ENCODE measurements at regions not wholly inside any gene's neighbourhood (a gene's known extent, or its start where the extent isn't known, plus 50 kb on each side); places are given as distances from the start of the nearest gene placed in this dataset.

DNA sequence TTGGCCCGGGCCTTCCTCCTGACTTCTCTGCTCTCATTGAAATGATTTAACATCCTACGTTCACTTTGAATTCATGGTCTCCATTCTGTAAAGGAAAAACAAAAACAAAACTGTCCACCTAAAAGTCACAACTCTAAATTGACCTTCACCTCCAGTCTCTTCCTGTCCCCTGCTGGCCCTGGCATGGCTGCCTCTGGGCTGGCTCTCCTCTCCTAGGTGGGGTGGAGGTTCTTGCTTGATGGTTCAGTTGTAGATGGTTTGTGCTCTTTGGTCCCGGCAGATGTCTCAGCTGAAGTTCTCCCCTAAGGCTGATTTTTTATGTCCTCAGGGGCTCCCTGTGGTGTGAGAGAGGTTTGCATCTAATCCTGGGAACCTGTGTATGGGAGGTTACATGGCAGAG, 121.1 kb downstream of the ACKR3 start:
- Histone ChIP-seq H3K36me3 (no peaks in the 10 kb centered on the region), H3K4me3 (no peak overlapping the region), H3K27me3 (no peaks in the 10 kb centered on the region), H3K4me1 (peaks cover 0 to 49% (median 26%) of the 10 kb centered on the region in 12 donors), H3K27ac (no peak overlapping the region), H3K9me3 (no peaks in the 10 kb centered on the region)
- intact Hi-C loops (cut with DNase I): no loop called here
- ATAC-seq (no peak), DNase-seq (peak in 1 of 5 donors; percentile 51)
- TF ChIP-seq, protein P1, sequence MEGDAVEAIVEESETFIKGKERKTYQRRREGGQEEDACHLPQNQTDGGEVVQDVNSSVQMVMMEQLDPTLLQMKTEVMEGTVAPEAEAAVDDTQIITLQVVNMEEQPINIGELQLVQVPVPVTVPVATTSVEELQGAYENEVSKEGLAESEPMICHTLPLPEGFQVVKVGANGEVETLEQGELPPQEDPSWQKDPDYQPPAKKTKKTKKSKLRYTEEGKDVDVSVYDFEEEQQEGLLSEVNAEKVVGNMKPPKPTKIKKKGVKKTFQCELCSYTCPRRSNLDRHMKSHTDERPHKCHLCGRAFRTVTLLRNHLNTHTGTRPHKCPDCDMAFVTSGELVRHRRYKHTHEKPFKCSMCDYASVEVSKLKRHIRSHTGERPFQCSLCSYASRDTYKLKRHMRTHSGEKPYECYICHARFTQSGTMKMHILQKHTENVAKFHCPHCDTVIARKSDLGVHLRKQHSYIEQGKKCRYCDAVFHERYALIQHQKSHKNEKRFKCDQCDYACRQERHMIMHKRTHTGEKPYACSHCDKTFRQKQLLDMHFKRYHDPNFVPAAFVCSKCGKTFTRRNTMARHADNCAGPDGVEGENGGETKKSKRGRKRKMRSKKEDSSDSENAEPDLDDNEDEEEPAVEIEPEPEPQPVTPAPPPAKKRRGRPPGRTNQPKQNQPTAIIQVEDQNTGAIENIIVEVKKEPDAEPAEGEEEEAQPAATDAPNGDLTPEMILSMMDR (IDR thresholded peaks at IDR 0.05): no peak
- TF ChIP-seq POLR2A (IDR thresholded peaks at IDR 0.05): no peak
- 93 to 97% (median 94%) methylated on average over 3 of the region's 3 CpGs for WGBS, 4 donors

DNA sequence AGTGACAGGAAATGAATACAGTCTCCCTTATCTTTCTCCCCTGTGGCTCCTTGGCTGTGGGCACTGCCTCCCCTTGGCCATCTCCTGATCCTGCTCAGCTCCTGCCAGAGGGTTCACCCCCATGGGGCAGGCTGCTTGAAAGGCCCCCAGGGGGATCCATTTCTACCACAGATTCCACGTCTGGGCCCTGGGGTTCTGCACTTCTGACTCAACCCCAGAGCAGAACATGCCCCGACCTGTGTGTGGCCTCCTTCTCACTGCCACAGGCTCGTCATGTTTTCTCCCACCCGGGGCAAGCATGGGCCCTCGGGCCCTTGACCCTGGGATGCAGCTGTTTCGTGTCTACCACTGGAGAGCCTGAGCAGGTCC, 122.2 kb downstream of the ACKR3 start:
- peak in 1 of 4 donors; percentile 21 for ATAC-seq

DNA sequence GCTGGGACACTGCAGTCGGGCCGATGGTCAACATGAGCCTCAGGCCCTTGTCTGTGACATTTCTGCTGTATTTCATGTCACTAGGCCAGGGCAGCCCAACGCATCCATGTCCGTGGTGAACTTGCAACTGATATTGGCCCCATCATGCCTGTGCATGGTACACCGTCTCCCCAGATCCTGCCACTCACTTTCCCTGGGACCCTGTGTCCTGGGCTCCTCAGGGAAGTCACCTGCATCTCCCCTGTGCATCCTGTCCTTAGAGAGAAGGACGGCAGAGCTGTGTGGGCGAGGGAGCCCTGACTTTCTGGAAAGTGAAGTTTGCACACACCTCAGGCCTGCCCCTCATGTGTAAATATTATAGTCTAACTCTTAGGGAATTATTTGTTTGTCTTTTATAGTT, 123.3 kb downstream of the ACKR3 start:
- TF ChIP-seq POLR2A (IDR thresholded peaks at IDR 0.05): no peak
- 94 to 97% (median 97%) methylated on average over 7 of the region's 7 CpGs for WGBS, 4 donors
- ATAC-seq: no peak

More for the DNA sequence above, 122.2 kb downstream of the ACKR3 start:
- no peaks in the 10 kb centered on the region for H3K9me3 ChIP-seq
- H3K27ac ChIP-seq: no peak overlapping the region
- DNase-seq: peak in 1 of 5 donors; percentile 28
- intact Hi-C loops (cut with DNase I): no loop called here
- peaks cover 0 to 43% (median 24%) of the 10 kb centered on the region in 12 donors for H3K4me1 ChIP-seq
- H3K4me3 ChIP-seq: no peak overlapping the region
- no peaks in the 10 kb centered on the region for H3K36me3 ChIP-seq
- 69 to 82% (median 78%) methylated on average over 6 of the region's 6 CpGs for WGBS, 4 donors
- H3K27me3 ChIP-seq: no peaks in the 10 kb centered on the region
- TF ChIP-seq, protein P1 (IDR thresholded peaks at IDR 0.05): no peak
- TF ChIP-seq POLR2A (IDR thresholded peaks at IDR 0.05): no peak

DNA sequence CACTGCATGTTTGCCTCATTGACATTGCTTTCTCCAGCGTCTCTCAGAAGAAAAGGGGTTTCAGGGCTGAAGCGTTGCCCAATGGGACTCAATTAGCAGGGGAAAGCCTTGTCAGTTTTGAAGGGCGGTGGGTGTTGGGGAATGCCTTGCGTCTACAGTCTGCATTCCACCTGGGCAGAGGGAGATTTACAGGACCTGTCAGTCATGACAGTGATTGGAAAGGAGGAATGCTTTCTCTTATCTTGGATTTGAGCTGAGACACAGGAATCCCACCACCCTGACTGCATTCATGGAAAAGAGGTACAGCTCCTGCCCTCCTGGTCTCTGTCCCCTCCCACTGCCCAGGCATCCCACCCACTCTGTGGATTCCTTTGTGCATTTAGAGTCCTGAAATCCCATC, 123.9 kb downstream of the ACKR3 start:
- H3K9me3 ChIP-seq: no peaks in the 10 kb centered on the region
- WGBS, 4 donors: 96 to 100% (median 97%) methylated on average over 4 of the region's 4 CpGs
- no peaks in the 10 kb centered on the region for H3K27me3 ChIP-seq
- no peaks in the 10 kb centered on the region for H3K36me3 ChIP-seq
- ATAC-seq (no peak), DNase-seq (no peak)
- intact Hi-C loops (cut with DNase I): no loop called here
- H3K4me3 ChIP-seq: no peak overlapping the region
- H3K4me1 ChIP-seq: peaks cover 0 to 25% (median 11%) of the 10 kb centered on the region in 12 donors
- no peak overlapping the region for H3K27ac ChIP-seq
- TF ChIP-seq, protein P1 (IDR thresholded peaks at IDR 0.05): no peak
- TF ChIP-seq POLR2A (IDR thresholded peaks at IDR 0.05): no peak

More for the DNA sequence above, 123.3 kb downstream of the ACKR3 start:
- Histone ChIP-seq H3K27me3 (no peaks in the 10 kb centered on the region), H3K27ac (no peak overlapping the region), H3K4me3 (no peak overlapping the region), H3K9me3 (no peaks in the 10 kb centered on the region), H3K36me3 (no peaks in the 10 kb centered on the region), H3K4me1 (peaks cover 0 to 31% (median 16%) of the 10 kb centered on the region in 12 donors)
- intact Hi-C loops (cut with DNase I): no loop called here
- peak in 1 of 5 donors; percentile 12 for DNase-seq
